GM12878 (cell line): ENCODE measurements at regions not wholly inside any gene's neighbourhood (a gene's known extent, or its start where the extent isn't known, plus 50 kb on each side); places are given as distances from the start of the nearest gene placed in this dataset.

ENCODE experiments used
- BRCA1 ChIP-seq: IDR thresholded peaks from 2 replicates; pipeline ENCODE4 v1.6.1; 2011; ENCODE audit warnings: low read depth, low read length, improper control_type of control experiment
- ETV6 ChIP-seq, 2 experiments: fragments of 450-650 bp in 1 of 2; IDR thresholded peaks in 1 of 2; conservative IDR thresholded peaks in 1 of 2; 2 replicates each; pipeline ENCODE4 v1.6.1; 2014; ENCODE audit warnings: antibody characterized with exemption in 1 of 2, borderline replicate concordance in 1 of 2, low read depth in 1 of 2, mild to moderate bottlenecking in 1 of 2, moderate library complexity in 1 of 2
- NBN ChIP-seq: fragments of 450-650 bp; IDR thresholded peaks from 2 replicates; pipeline ENCODE4 v1.6.1; 2016
- RCOR1 ChIP-seq: conservative IDR thresholded peaks from 2 replicates; pipeline ENCODE4 v1.6.1; 2012; ENCODE audit warnings: low read depth, low read length, improper control_type of control experiment
- SIN3A ChIP-seq: IDR thresholded peaks from 2 replicates; pipeline ENCODE4 v1.6.1; 2012; ENCODE audit warnings: low read depth, low read length, improper control_type of control experiment
- STAT1 ChIP-seq: fragments of 450-650 bp; conservative IDR thresholded peaks from 2 replicates; pipeline ENCODE4 v1.6.1; 2014; ENCODE audit warnings: antibody characterized with exemption, mild to moderate bottlenecking
- ZNF274 ChIP-seq: IDR thresholded peaks from one replicate; pipeline ENCODE4 v1.8.0; 2011; ENCODE audit not compliant: insufficient read length, insufficient read depth
- TF ChIP-seq, protein P1 (sequence below): fragments of 450-650 bp; IDR thresholded peaks from 2 replicates; pipeline ENCODE4 v1.6.1; 2017; ENCODE audit warnings: low read depth, mild to moderate bottlenecking, moderate library complexity
- TF ChIP-seq, protein P2 (sequence below): IDR thresholded peaks from 2 replicates; pipeline ENCODE4 v1.6.1; 2011; ENCODE audit warnings: borderline replicate concordance, low read depth, mild to moderate bottlenecking, moderate library complexity, low read length; ENCODE audit not compliant: insufficient read depth, poor library complexity, severe bottlenecking
- TF ChIP-seq, protein P3 (sequence below): fragments of 450-650 bp; IDR thresholded peaks from 2 replicates; pipeline ENCODE4 v1.6.1; 2017; ENCODE audit warnings: mild to moderate bottlenecking, moderate library complexity

DNA sequence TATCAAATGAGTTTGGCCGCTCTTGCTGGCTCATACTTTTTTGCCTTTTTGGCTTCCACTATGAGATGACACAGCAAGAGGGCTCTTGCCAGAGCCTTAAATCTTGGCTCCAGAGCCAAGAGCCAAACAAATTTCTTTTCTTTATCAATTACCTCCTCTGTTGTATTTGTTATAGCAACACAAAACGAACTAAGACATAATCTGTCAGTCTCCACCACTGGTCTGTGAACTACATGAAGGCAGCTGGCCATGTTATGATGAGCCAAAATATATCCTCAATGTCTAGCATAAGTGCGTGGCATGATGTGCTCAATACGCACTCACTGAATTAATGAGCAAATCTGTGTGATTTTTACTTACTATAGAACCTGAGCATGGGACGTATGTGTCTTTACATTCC is 220.0 kb upstream of the ZNF217 start (continued):
- TF ChIP-seq, protein P1, sequence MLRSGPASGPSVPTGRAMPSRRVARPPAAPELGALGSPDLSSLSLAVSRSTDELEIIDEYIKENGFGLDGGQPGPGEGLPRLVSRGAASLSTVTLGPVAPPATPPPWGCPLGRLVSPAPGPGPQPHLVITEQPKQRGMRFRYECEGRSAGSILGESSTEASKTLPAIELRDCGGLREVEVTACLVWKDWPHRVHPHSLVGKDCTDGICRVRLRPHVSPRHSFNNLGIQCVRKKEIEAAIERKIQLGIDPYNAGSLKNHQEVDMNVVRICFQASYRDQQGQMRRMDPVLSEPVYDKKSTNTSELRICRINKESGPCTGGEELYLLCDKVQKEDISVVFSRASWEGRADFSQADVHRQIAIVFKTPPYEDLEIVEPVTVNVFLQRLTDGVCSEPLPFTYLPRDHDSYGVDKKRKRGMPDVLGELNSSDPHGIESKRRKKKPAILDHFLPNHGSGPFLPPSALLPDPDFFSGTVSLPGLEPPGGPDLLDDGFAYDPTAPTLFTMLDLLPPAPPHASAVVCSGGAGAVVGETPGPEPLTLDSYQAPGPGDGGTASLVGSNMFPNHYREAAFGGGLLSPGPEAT, result no peak
- TF ChIP-seq, protein P2, sequence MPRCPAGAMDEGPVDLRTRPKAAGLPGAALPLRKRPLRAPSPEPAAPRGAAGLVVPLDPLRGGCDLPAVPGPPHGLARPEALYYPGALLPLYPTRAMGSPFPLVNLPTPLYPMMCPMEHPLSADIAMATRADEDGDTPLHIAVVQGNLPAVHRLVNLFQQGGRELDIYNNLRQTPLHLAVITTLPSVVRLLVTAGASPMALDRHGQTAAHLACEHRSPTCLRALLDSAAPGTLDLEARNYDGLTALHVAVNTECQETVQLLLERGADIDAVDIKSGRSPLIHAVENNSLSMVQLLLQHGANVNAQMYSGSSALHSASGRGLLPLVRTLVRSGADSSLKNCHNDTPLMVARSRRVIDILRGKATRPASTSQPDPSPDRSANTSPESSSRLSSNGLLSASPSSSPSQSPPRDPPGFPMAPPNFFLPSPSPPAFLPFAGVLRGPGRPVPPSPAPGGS, result peak; percentile 29
- no peak for TF ChIP-seq BRCA1
- TF ChIP-seq NBN, result no peak
- TF ChIP-seq, protein P3, sequence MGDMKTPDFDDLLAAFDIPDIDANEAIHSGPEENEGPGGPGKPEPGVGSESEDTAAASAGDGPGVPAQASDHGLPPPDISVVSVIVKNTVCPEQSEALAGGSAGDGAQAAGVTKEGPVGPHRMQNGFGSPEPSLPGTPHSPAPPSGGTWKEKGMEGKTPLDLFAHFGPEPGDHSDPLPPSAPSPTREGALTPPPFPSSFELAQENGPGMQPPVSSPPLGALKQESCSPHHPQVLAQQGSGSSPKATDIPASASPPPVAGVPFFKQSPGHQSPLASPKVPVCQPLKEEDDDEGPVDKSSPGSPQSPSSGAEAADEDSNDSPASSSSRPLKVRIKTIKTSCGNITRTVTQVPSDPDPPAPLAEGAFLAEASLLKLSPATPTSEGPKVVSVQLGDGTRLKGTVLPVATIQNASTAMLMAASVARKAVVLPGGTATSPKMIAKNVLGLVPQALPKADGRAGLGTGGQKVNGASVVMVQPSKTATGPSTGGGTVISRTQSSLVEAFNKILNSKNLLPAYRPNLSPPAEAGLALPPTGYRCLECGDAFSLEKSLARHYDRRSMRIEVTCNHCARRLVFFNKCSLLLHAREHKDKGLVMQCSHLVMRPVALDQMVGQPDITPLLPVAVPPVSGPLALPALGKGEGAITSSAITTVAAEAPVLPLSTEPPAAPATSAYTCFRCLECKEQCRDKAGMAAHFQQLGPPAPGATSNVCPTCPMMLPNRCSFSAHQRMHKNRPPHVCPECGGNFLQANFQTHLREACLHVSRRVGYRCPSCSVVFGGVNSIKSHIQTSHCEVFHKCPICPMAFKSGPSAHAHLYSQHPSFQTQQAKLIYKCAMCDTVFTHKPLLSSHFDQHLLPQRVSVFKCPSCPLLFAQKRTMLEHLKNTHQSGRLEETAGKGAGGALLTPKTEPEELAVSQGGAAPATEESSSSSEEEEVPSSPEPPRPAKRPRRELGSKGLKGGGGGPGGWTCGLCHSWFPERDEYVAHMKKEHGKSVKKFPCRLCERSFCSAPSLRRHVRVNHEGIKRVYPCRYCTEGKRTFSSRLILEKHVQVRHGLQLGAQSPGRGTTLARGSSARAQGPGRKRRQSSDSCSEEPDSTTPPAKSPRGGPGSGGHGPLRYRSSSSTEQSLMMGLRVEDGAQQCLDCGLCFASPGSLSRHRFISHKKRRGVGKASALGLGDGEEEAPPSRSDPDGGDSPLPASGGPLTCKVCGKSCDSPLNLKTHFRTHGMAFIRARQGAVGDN, result no peak
- TF ChIP-seq SIN3A, result no peak
- no peak for TF ChIP-seq RCOR1
- TF ChIP-seq ETV6 (conservative IDR thresholded peaks at IDR 0.05 in 1 of 2, IDR thresholded peaks at IDR 0.05 in 1 of 2; ENCODE audit: borderline replicate concordance in 1 of 2, low read depth in 1 of 2), result peak in 1 of 2 experiments; percentile 90; a peak in 1 of 4 replicates
- TF ChIP-seq STAT1, result no peak
- no peak for TF ChIP-seq ZNF274
